HepG2 (cell line): ENCODE measurements at regions not wholly inside any gene's neighbourhood (a gene's known extent, or its start where the extent isn't known, plus 50 kb on each side); places are given as distances from the start of the nearest gene placed in this dataset.

ENCODE experiments used
- ATRX ChIP-seq: sonication (generic); formaldehyde crosslinking; IDR thresholded peaks from 2 replicates; pipeline ENCODE4 v1.4.0; 2020; ENCODE audit warnings: missing genetic modification reagents, borderline replicate concordance
- BORCS8-MEF2B ChIP-seq: sonication (generic); formaldehyde crosslinking; IDR thresholded peaks from 2 replicates; pipeline ENCODE4 v1.8.0; 2022; ENCODE audit warnings: mild to moderate bottlenecking, missing genetic modification reagents
- BRD4 ChIP-seq: sonication (generic); formaldehyde crosslinking; IDR thresholded peaks from 2 replicates; pipeline ENCODE4 v1.4.0; 2020; ENCODE audit warnings: missing genetic modification reagents
- HMGA1 ChIP-seq: sonication (generic); formaldehyde crosslinking; conservative IDR thresholded peaks from 2 replicates; pipeline ENCODE4 v1.4.0; 2020; ENCODE audit warnings: missing genetic modification reagents
- MIXL1 ChIP-seq: IDR thresholded peaks from 2 replicates; pipeline ENCODE4 v1.6.1; 2016
- MYNN ChIP-seq: sonication (generic); formaldehyde crosslinking; IDR thresholded peaks from 2 replicates; pipeline ENCODE4 v1.4.0; 2020; ENCODE audit warnings: mild to moderate bottlenecking, low read depth, missing genetic modification reagents
- NCOR1 ChIP-seq: fragments of 200-600 bp; sonication (generic); IDR thresholded peaks from 2 replicates; pipeline ENCODE4 v1.7.0; 2017; ENCODE audit warnings: antibody characterized with exemption, low read length, borderline replicate concordance
- PAXIP1 ChIP-seq: sonication (generic); formaldehyde crosslinking; conservative IDR thresholded peaks from 2 replicates; pipeline ENCODE4 v1.4.0; 2020; ENCODE audit warnings: mild to moderate bottlenecking, missing genetic modification reagents, moderate library complexity
- PHF8 ChIP-seq: sonication (generic); formaldehyde crosslinking; IDR thresholded peaks from 2 replicates; pipeline ENCODE4 v1.5.0; 2020; ENCODE audit warnings: missing genetic modification reagents
- POGZ ChIP-seq: sonication (generic); formaldehyde crosslinking; IDR thresholded peaks from 2 replicates; pipeline ENCODE4 v1.4.0; 2020; ENCODE audit warnings: mild to moderate bottlenecking, missing genetic modification reagents
- RARG ChIP-seq: sonication (generic); formaldehyde crosslinking; IDR thresholded peaks from 2 replicates; pipeline ENCODE4 v1.4.0; 2020; ENCODE audit warnings: low read depth, mild to moderate bottlenecking, missing genetic modification reagents
- SMARCE1 ChIP-seq: fragments of 450-650 bp; IDR thresholded peaks from 2 replicates; pipeline ENCODE4 v1.6.1; 2017; ENCODE audit warnings: borderline replicate concordance
- TBX2 ChIP-seq: sonication (generic); formaldehyde crosslinking; IDR thresholded peaks from 2 replicates; pipeline ENCODE4 v1.5.0; 2020; ENCODE audit warnings: missing genetic modification reagents, mild to moderate bottlenecking, borderline replicate concordance
- ZFP36L2 ChIP-seq: sonication (generic); formaldehyde crosslinking; IDR thresholded peaks from 2 replicates; pipeline ENCODE4 v1.4.0; 2020; ENCODE audit warnings: missing genetic modification reagents
- ZMYM4 ChIP-seq: sonication (generic); formaldehyde crosslinking; IDR thresholded peaks from 2 replicates; pipeline ENCODE4 v1.8.1; 2023; ENCODE audit warnings: mild to moderate bottlenecking, missing genetic modification reagents
- ZNF124 ChIP-seq: sonication (generic); formaldehyde crosslinking; IDR thresholded peaks from 2 replicates; pipeline ENCODE4 v1.4.0; 2020; ENCODE audit warnings: missing genetic modification reagents
- ZNF431 ChIP-seq: sonication (generic); formaldehyde crosslinking; IDR thresholded peaks from 2 replicates; pipeline ENCODE4 v1.9.0; 2022; ENCODE audit warnings: missing genetic modification reagents, low read depth, mild to moderate bottlenecking, borderline replicate concordance
- ZNF543 ChIP-seq: sonication (generic); formaldehyde crosslinking; IDR thresholded peaks from 2 replicates; pipeline ENCODE4 v1.4.0; 2020; ENCODE audit warnings: mild to moderate bottlenecking, missing genetic modification reagents
- ZNF652 ChIP-seq: IDR thresholded peaks from 2 replicates; pipeline ENCODE4 v1.6.1; 2016; ENCODE audit warnings: low read depth, borderline replicate concordance
- TF ChIP-seq, protein P1 (sequence below): IDR thresholded peaks from 2 replicates; pipeline ENCODE4 v1.6.1; 2016; ENCODE audit warnings: low read depth, control low read depth
- TF ChIP-seq, protein P2 (sequence below): fragments of 450-650 bp; IDR thresholded peaks from 2 replicates; pipeline ENCODE4 v1.6.1; 2016
- TF ChIP-seq, protein P3 (sequence below): sonication (generic); formaldehyde crosslinking; IDR thresholded peaks from 2 replicates; pipeline ENCODE4 v1.8.0; 2022; ENCODE audit warnings: mild to moderate bottlenecking, missing genetic modification reagents, borderline replicate concordance

DNA sequence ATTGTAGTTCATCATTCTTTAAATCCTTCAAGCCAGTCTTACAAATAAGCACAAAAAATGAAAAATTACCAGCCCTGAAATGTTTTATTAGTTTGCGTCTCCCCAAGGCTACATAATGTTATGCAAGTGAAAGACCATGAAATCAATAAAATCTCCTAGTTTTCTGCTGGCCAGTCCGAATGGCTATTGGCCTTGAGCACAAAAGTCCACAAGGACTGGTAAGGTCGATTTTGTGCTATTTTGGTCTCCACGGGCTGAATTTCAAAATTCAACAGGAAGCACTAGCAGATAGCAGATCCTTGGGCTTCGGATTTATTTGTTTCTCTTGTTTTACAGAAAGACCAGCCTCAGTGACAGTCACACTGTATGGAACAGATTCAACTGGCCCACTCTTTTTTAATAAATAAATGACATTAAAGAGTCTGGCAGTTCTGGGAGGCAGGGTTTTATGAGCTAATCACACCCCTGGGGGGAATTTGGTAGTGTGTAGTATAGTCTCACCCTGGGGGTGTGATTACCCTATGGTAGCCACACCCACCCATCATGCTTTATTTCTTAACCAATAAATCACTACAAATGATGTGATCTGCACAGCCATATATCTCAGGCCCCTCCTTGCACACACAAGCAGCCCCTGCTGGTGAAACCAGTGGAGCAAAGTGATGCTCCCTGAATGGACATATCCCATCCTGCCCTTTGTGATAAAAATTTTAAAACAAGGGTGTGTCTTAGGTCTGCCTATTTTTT is 51.1 kb upstream of the TMEM33 start (continued):
- TF ChIP-seq PAXIP1 (CRISPR knock-in tag) (peak; percentile 91), RARG (no peak), ZFP36L2 (CRISPR knock-in tag) (no peak), ZNF124 (CRISPR knock-in tag) (no peak), POGZ (CRISPR knock-in tag) (peak; percentile 95), MIXL1 (CRISPR knock-in tag) (peak; percentile 79; the same call in 1 of the 2 replicates), BORCS8-MEF2B (no peak), ATRX (CRISPR knock-in tag) (no peak), ZNF431 (CRISPR knock-in tag) (no peak), NCOR1 (no peak), ZNF652 (CRISPR knock-in tag) (no peak), SMARCE1 (no peak), HMGA1 (no peak), PHF8 (CRISPR knock-in tag) (no peak), ZMYM4 (CRISPR knock-in tag) (peak; percentile 85), TBX2 (no peak), MYNN (no peak), BRD4 (CRISPR knock-in tag) (no peak), ZNF543 (CRISPR knock-in tag) (no peak)
- TF ChIP-seq, protein P1, sequence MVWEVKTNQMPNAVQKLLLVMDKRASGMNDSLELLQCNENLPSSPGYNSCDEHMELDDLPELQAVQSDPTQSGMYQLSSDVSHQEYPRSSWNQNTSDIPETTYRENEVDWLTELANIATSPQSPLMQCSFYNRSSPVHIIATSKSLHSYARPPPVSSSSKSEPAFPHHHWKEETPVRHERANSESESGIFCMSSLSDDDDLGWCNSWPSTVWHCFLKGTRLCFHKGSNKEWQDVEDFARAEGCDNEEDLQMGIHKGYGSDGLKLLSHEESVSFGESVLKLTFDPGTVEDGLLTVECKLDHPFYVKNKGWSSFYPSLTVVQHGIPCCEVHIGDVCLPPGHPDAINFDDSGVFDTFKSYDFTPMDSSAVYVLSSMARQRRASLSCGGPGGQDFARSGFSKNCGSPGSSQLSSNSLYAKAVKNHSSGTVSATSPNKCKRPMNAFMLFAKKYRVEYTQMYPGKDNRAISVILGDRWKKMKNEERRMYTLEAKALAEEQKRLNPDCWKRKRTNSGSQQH (CRISPR knock-in tag): no peak
- TF ChIP-seq, protein P2, sequence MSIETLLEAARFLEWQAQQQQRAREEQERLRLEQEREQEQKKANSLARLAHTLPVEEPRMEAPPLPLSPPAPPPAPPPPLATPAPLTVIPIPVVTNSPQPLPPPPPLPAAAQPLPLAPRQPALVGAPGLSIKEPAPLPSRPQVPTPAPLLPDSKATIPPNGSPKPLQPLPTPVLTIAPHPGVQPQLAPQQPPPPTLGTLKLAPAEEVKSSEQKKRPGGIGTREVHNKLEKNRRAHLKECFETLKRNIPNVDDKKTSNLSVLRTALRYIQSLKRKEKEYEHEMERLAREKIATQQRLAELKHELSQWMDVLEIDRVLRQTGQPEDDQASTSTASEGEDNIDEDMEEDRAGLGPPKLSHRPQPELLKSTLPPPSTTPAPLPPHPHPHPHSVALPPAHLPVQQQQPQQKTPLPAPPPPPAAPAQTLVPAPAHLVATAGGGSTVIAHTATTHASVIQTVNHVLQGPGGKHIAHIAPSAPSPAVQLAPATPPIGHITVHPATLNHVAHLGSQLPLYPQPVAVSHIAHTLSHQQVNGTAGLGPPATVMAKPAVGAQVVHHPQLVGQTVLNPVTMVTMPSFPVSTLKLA: no peak
- TF ChIP-seq, protein P3, sequence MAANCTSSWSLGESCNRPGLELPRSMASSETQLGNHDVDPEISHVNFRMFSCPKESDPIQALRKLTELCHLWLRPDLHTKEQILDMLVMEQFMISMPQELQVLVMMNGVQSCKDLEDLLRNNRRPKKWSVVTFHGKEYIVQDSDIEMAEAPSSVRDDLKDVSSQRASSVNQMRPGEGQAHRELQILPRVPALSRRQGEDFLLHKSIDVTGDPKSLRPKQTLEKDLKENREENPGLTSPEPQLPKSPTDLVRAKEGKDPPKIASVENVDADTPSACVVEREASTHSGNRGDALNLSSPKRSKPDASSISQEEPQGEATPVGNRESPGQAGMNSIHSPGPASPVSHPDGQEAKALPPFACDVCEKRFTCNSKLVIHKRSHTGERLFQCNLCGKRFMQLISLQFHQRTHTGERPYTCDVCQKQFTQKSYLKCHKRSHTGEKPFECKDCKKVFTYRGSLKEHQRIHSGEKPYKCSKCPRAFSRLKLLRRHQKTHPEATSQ (CRISPR knock-in tag): no peak
